SK-N-MC (cell line): ENCODE measurements at regions not wholly inside any gene's neighbourhood (a gene's known extent, or its start where the extent isn't known, plus 50 kb on each side); places are given as distances from the start of the nearest gene placed in this dataset.

ENCODE experiments used
- EZH2 ChIP-seq: fragments of 200-600 bp; sonication (generic); IDR thresholded peaks from one replicate; pipeline ENCODE4 v1.6.1; 2017; ENCODE audit warnings: antibody characterized with exemption
- POLR2AphosphoS5 ChIP-seq: IDR thresholded peaks from 2 replicates; pipeline ENCODE4 v1.6.1; 2012; ENCODE audit warnings: mild to moderate bottlenecking, low read depth, low read length, borderline replicate concordance

DNA sequence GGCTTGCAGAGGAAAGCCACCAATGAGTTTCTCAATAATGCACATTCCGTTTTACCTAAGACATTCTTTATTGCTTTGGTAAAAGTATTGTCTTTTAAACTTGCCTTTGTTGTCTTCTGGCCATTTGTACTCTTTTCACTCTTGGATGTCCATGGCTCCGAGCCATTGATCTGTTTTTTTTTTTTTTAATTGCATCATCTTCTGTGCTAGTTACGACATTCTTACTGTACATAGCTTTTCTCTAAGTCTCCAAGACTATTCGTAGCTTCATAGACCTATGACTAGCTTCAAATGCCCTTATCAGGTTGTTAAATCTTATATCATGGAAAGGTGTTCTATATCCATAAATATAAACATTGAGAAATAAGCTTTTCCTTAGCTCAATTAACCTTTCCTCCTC lies 1522.6 kb downstream of the FAM181B start:
- TF ChIP-seq POLR2AphosphoS5 (no peak), EZH2 (no peak)
